Astrocyte of the spinal cord (primary cell): ENCODE measurements at regions not wholly inside any gene's neighbourhood (a gene's known extent, or its start where the extent isn't known, plus 50 kb on each side); places are given as distances from the start of the nearest gene placed in this dataset.

Experiments
- DNase-seq: peaks from one replicate; pipeline ENCODE4 v3.0.0; 2011; ENCODE audit warnings: low read depth, low spot score
- H3K4me3 ChIP-seq: 2 replicates; pipeline ENCODE4 v1.5.1; 2011; ENCODE audit warnings: low read depth, mild to moderate bottlenecking, low read length, moderate library complexity
- in situ Hi-C: cut with HindIII; loops from 2 replicates; pipeline ENCODE4 v1.10.0; 2017; ENCODE audit warnings: low sequenced_read_pairs
- TF ChIP-seq, protein P1 (sequence below): IDR thresholded peaks from 2 replicates; pipeline ENCODE4 v1.5.1; 2012; ENCODE audit warnings: low read depth, mild to moderate bottlenecking, low read length, inconsistent platforms

GRCh38 chr2:191545361-191545760, 132.6 kb upstream of the NABP1 start:
- TF ChIP-seq, protein P1, sequence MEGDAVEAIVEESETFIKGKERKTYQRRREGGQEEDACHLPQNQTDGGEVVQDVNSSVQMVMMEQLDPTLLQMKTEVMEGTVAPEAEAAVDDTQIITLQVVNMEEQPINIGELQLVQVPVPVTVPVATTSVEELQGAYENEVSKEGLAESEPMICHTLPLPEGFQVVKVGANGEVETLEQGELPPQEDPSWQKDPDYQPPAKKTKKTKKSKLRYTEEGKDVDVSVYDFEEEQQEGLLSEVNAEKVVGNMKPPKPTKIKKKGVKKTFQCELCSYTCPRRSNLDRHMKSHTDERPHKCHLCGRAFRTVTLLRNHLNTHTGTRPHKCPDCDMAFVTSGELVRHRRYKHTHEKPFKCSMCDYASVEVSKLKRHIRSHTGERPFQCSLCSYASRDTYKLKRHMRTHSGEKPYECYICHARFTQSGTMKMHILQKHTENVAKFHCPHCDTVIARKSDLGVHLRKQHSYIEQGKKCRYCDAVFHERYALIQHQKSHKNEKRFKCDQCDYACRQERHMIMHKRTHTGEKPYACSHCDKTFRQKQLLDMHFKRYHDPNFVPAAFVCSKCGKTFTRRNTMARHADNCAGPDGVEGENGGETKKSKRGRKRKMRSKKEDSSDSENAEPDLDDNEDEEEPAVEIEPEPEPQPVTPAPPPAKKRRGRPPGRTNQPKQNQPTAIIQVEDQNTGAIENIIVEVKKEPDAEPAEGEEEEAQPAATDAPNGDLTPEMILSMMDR: no peak
- in situ Hi-C loops: no loop called here
- H3K4me3 ChIP-seq: no peak overlapping the region
- no peak for DNase-seq

DNA sequence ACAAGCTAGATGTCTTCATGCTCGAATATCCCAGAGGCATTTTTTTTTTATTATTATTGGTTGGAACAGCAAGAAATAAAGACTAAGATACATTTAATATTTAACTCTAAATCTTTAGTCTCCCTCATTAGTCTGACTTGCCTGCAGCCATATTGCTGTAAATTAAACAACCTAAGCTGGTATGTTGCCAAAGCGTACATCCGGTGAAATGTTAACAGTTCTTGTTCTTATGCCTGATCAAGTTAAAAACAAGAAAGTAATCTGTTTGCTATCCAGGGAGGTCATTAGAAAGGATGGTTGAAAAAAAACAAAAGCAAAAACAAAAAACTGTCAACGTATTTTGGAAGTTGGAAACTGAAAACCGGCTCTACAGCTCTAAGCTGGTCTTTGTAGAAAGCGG, 125.9 kb upstream of the NABP1 start:
- TF ChIP-seq, protein P1: no peak
- in situ Hi-C loops: loop anchor here (25.0 kb wide), 2 partner anchors 135 to 610 kb away; partner anchors contain the start of gene NABP1
- no peak for DNase-seq
- no peak overlapping the region for H3K4me3 ChIP-seq

DNA sequence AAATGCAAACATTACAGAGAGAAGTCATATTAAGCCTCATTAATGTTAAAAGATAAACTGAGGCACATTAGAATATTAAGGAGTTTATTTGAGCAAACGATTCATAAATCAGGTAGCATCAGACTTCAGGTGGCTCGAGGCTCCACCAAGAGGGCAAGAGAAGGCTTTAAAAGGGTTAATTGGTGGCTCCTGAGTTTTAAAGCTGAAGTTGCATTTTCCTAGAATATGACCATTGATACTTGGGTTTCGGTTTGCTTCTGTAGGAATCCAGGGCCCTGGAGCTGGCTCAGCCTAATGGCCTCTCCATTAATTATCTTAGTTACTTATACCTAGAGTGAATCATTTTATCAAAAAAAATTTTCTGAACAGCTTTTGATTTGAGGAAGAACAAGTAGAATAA, 123.7 kb upstream of the NABP1 start:
- H3K4me3 ChIP-seq: no peak overlapping the region
- in situ Hi-C loops: loop anchor here (25.0 kb wide), 2 partner anchors 133 to 608 kb away; partner anchors contain the start of gene NABP1
- DNase-seq: no peak
- TF ChIP-seq, protein P1: no peak

- no peak overlapping the region for H3K4me3 ChIP-seq
- in situ Hi-C loops: loop anchor here (25.0 kb wide), 2 partner anchors 132 to 607 kb away; partner anchors contain the start of gene NABP1
Measured at GRCh38 chr2:191555092-191555742, 122.7 kb upstream of the NABP1 start.

DNA sequence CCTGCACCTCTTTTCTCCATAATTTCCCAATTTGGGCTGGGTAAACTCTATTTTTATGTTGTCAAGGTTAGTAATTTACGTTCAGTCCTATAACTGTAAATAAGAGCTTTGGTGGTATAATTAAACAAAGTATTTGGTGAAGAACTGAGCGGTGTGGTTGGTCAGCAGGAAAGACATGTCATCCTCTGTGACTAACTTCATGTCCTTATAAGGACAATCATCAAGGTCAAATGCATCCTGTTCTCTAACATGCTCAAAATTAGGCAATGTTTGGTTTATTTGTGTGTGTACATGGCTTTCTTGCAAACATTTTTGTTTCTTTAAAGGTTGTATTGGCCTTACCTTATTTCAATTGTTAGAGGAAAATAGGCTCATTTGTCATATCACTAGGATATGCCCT, 121.5 kb upstream of the NABP1 start:
- no peak for DNase-seq
- TF ChIP-seq, protein P1: no peak
- in situ Hi-C loops: loop anchor here (25.0 kb wide), 2 partner anchors 131 to 606 kb away; partner anchors contain the start of gene NABP1
- no peak overlapping the region for H3K4me3 ChIP-seq

More at GRCh38 chr2:191555092-191555742, 122.7 kb upstream of the NABP1 start:
- DNase-seq: peak; percentile 80
- TF ChIP-seq, protein P1: peak; percentile 67

GRCh38 chr2:191557841-191558240, 120.1 kb upstream of the NABP1 start:
- H3K4me3 ChIP-seq: no peak overlapping the region
- in situ Hi-C loops: loop anchor here (25.0 kb wide), 2 partner anchors 129 to 604 kb away; partner anchors contain the start of gene NABP1
- TF ChIP-seq, protein P1: no peak
- DNase-seq: no peak
